ENCODE measurements at regions not wholly inside any gene's neighbourhood (a gene's known extent, or its start where the extent isn't known, plus 50 kb on each side); places are given as distances from the start of the nearest gene placed in this dataset.

GRCh38 chr5:89147031-89147430 is 264.0 kb upstream of the MEF2C start:
- no peak for DNase-seq
- H3K4me3 ChIP-seq (ENCODE audit: insufficient read depth, low read depth, low read length): no peak overlapping the region
- H3K27me3 ChIP-seq (ENCODE audit: control insufficient read depth, insufficient read depth, low read length): no peaks in the 10 kb centered on the region
- no peaks in the 10 kb centered on the region for H3K36me3 ChIP-seq (replicated peaks; ENCODE audit: control insufficient read depth, insufficient read depth, low read length)

- DNase-seq: no peak
- no peak overlapping the region for H3K4me3 ChIP-seq (ENCODE audit: insufficient read depth, low read depth, low read length)
- no peaks in the 10 kb centered on the region for H3K27me3 ChIP-seq (ENCODE audit: control insufficient read depth, insufficient read depth, low read length)
- no peaks in the 10 kb centered on the region for H3K36me3 ChIP-seq (replicated peaks; ENCODE audit: control insufficient read depth, insufficient read depth, low read length)
Observed at GRCh38 chr5:89137148-89137547, 254.2 kb upstream of the MEF2C start.

- H3K36me3 ChIP-seq (replicated peaks; ENCODE audit: control insufficient read depth, insufficient read depth, low read length): no peaks in the 10 kb centered on the region
- no peak overlapping the region for H3K4me3 ChIP-seq (ENCODE audit: insufficient read depth, low read depth, low read length)
- no peaks in the 10 kb centered on the region for H3K27me3 ChIP-seq (ENCODE audit: control insufficient read depth, insufficient read depth, low read length)
- no peak for DNase-seq
Observed at GRCh38 chr5:89133975-89134374, 251.0 kb upstream of the MEF2C start.

- no peak for DNase-seq
- Histone ChIP-seq H3K36me3 (replicated peaks; ENCODE audit: control insufficient read depth, insufficient read depth, low read length) (no peaks in the 10 kb centered on the region), H3K27me3 (ENCODE audit: control insufficient read depth, insufficient read depth, low read length) (no peaks in the 10 kb centered on the region), H3K4me3 (ENCODE audit: insufficient read depth, low read depth, low read length) (no peak overlapping the region)
Observed at GRCh38 chr5:89133129-89133528, 250.1 kb upstream of the MEF2C start.

- Histone ChIP-seq H3K27me3 (ENCODE audit: control insufficient read depth, insufficient read depth, low read length) (no peaks in the 10 kb centered on the region), H3K4me3 (ENCODE audit: insufficient read depth, low read depth, low read length) (no peak overlapping the region), H3K36me3 (replicated peaks; ENCODE audit: control insufficient read depth, insufficient read depth, low read length) (no peaks in the 10 kb centered on the region)
- no peak for DNase-seq
Observed at GRCh38 chr5:89130851-89131250, 247.9 kb upstream of the MEF2C start.

- H3K36me3 ChIP-seq (replicated peaks; ENCODE audit: control insufficient read depth, insufficient read depth, low read length): no peaks in the 10 kb centered on the region
- no peak for DNase-seq
- no peak overlapping the region for H3K4me3 ChIP-seq (ENCODE audit: insufficient read depth, low read depth, low read length)
- H3K27me3 ChIP-seq (ENCODE audit: control insufficient read depth, insufficient read depth, low read length): no peaks in the 10 kb centered on the region
Observed at GRCh38 chr5:89129941-89130340, 247.0 kb upstream of the MEF2C start.

GRCh38 chr5:89128906-89129625 is 246.1 kb upstream of the MEF2C start:
- no peaks in the 10 kb centered on the region for H3K36me3 ChIP-seq (replicated peaks; ENCODE audit: control insufficient read depth, insufficient read depth, low read length)

GRCh38 chr5:89128092-89128491 is 245.1 kb upstream of the MEF2C start:
- no peaks in the 10 kb centered on the region for H3K36me3 ChIP-seq (replicated peaks; ENCODE audit: control insufficient read depth, insufficient read depth, low read length)
- no peak for DNase-seq
- no peaks in the 10 kb centered on the region for H3K27me3 ChIP-seq (ENCODE audit: control insufficient read depth, insufficient read depth, low read length)
- H3K4me3 ChIP-seq (ENCODE audit: insufficient read depth, low read depth, low read length): no peak overlapping the region

More at GRCh38 chr5:89128906-89129625, 246.1 kb upstream of the MEF2C start:
- no peak for DNase-seq
- H3K4me3 ChIP-seq (ENCODE audit: insufficient read depth, low read depth, low read length): no peak overlapping the region
- no peaks in the 10 kb centered on the region for H3K27me3 ChIP-seq (ENCODE audit: control insufficient read depth, insufficient read depth, low read length)

GRCh38 chr5:89127191-89127590 is 244.2 kb upstream of the MEF2C start:
- no peaks in the 10 kb centered on the region for H3K27me3 ChIP-seq (ENCODE audit: control insufficient read depth, insufficient read depth, low read length)
- no peak for DNase-seq
- H3K36me3 ChIP-seq (replicated peaks; ENCODE audit: control insufficient read depth, insufficient read depth, low read length): no peaks in the 10 kb centered on the region
- no peak overlapping the region for H3K4me3 ChIP-seq (ENCODE audit: insufficient read depth, low read depth, low read length)

- no peak for DNase-seq
- no peaks in the 10 kb centered on the region for H3K27me3 ChIP-seq (ENCODE audit: control insufficient read depth, insufficient read depth, low read length)
- no peaks in the 10 kb centered on the region for H3K36me3 ChIP-seq (replicated peaks; ENCODE audit: control insufficient read depth, insufficient read depth, low read length)
- no peak overlapping the region for H3K4me3 ChIP-seq (ENCODE audit: insufficient read depth, low read depth, low read length)
Observed at GRCh38 chr5:89125372-89125771, 242.4 kb upstream of the MEF2C start.

GRCh38 chr5:89123581-89123980 is 240.6 kb upstream of the MEF2C start:
- Histone ChIP-seq H3K36me3 (replicated peaks; ENCODE audit: control insufficient read depth, insufficient read depth, low read length) (no peaks in the 10 kb centered on the region), H3K4me3 (ENCODE audit: insufficient read depth, low read depth, low read length) (no peak overlapping the region), H3K27me3 (ENCODE audit: control insufficient read depth, insufficient read depth, low read length) (no peaks in the 10 kb centered on the region)
- DNase-seq: no peak

- DNase-seq: no peak
- H3K27me3 ChIP-seq (ENCODE audit: control insufficient read depth, insufficient read depth, low read length): no peaks in the 10 kb centered on the region
- H3K36me3 ChIP-seq (replicated peaks; ENCODE audit: control insufficient read depth, insufficient read depth, low read length): no peaks in the 10 kb centered on the region
Observed at GRCh38 chr5:89120719-89121118, 237.7 kb upstream of the MEF2C start.

GRCh38 chr5:89117124-89117644 is 234.2 kb upstream of the MEF2C start:
- Histone ChIP-seq H3K27me3 (ENCODE audit: control insufficient read depth, insufficient read depth, low read length) (no peaks in the 10 kb centered on the region), H3K36me3 (replicated peaks; ENCODE audit: control insufficient read depth, insufficient read depth, low read length) (no peaks in the 10 kb centered on the region), H3K4me3 (ENCODE audit: insufficient read depth, low read depth, low read length) (no peak overlapping the region)
- DNase-seq: no peak

More at GRCh38 chr5:89120719-89121118, 237.7 kb upstream of the MEF2C start:
- no peak overlapping the region for H3K4me3 ChIP-seq (ENCODE audit: insufficient read depth, low read depth, low read length)

GRCh38 chr5:89110916-89111646 is 228.1 kb upstream of the MEF2C start:
- Histone ChIP-seq H3K27me3 (ENCODE audit: control insufficient read depth, insufficient read depth, low read length) (no peaks in the 10 kb centered on the region), H3K4me3 (ENCODE audit: insufficient read depth, low read depth, low read length) (no peak overlapping the region), H3K36me3 (replicated peaks; ENCODE audit: control insufficient read depth, insufficient read depth, low read length) (no peaks in the 10 kb centered on the region)
- no peak for DNase-seq

GRCh38 chr5:89106480-89106879 is 223.5 kb upstream of the MEF2C start:
- no peak overlapping the region for H3K4me3 ChIP-seq (ENCODE audit: insufficient read depth, low read depth, low read length)
- DNase-seq: no peak
- no peaks in the 10 kb centered on the region for H3K27me3 ChIP-seq (ENCODE audit: control insufficient read depth, insufficient read depth, low read length)
- no peaks in the 10 kb centered on the region for H3K36me3 ChIP-seq (replicated peaks; ENCODE audit: control insufficient read depth, insufficient read depth, low read length)
